ENCODE measurements at regions not wholly inside any gene's neighbourhood (a gene's known extent, or its start where the extent isn't known, plus 50 kb on each side); places are given as distances from the start of the nearest gene placed in this dataset.

- no TSS peak for BruUV-seq (replicated peaks)
- Histone ChIP-seq H3K27me3 (ENCODE audit: control insufficient read depth, insufficient read depth, low read length) (no peaks in the 10 kb centered on the region), H3K9me3 (ENCODE audit: control insufficient read depth, insufficient read depth, low read depth, low read length) (no peaks in the 10 kb centered on the region), H3K4me1 (ENCODE audit: control insufficient read depth, insufficient read depth, low read length) (no peaks in the 10 kb centered on the region), H3K4me3 (ENCODE audit: low read depth in 2 of 2, low read length in 2 of 2) (no peak overlapping the region), H3K36me3 (ENCODE audit: control insufficient read depth, insufficient read depth, low read length) (no peaks in the 10 kb centered on the region), H3K27ac (ENCODE audit: low read length) (no peak overlapping the region)
- DNase-seq (ENCODE audit: low read depth, low spot score), result no peak
- CTCF ChIA-PET, result no interaction called here
- intact Hi-C loops (cut with micrococcal nuclease; ENCODE audit: unreplicated experiment) (no loop called here), in situ Hi-C loops (cut with HindIII; ENCODE audit: low pct_unique_long_range_greater_than_20kb, low sequenced_read_pairs) (no loop called here)
- ATAC-seq, result no peak
- POLR2A ChIA-PET, result no interaction called here
- TF ChIP-seq SIN3A (IDR thresholded peaks at IDR 0.05; ENCODE audit: borderline replicate concordance, insufficient read depth, low read depth, low read length) (no peak), REST (IDR thresholded peaks at IDR 0.05; ENCODE audit: insufficient read depth in 1 of 2, low read depth in 2 of 2, low read length in 1 of 2) (no peak), POLR2AphosphoS5 (IDR thresholded peaks at IDR 0.05; ENCODE audit: low read depth, low read length) (no peak), TCF7L2 (IDR thresholded peaks at IDR 0.05; ENCODE audit: low read depth, low read length) (no peak), CTCF (IDR thresholded peaks at IDR 0.05) (no peak)
These were observed 1054.6 kb downstream of the NTRK3 start for GRCh38 chr15:87201986-87202385.

- no peak for DNase-seq (ENCODE audit: low read depth, low spot score)
- in situ Hi-C loops (cut with HindIII; ENCODE audit: low pct_unique_long_range_greater_than_20kb, low sequenced_read_pairs) (no loop called here), intact Hi-C loops (cut with micrococcal nuclease; ENCODE audit: unreplicated experiment) (no loop called here)
- no peak overlapping the region for H3K27ac ChIP-seq (ENCODE audit: low read length)
- no peak for ATAC-seq
- H3K4me3 ChIP-seq (ENCODE audit: low read depth in 2 of 2, low read length in 2 of 2), result no peak overlapping the region
- ChIA-PET POLR2A (no interaction called here), CTCF (no interaction called here)
- no peaks in the 10 kb centered on the region for H3K27me3 ChIP-seq (ENCODE audit: control insufficient read depth, insufficient read depth, low read length)
- BruUV-seq (replicated peaks), result no TSS peak
- H3K4me1 ChIP-seq (ENCODE audit: control insufficient read depth, insufficient read depth, low read length), result no peaks in the 10 kb centered on the region
- TF ChIP-seq POLR2AphosphoS5 (IDR thresholded peaks at IDR 0.05; ENCODE audit: low read depth, low read length) (no peak), REST (IDR thresholded peaks at IDR 0.05; ENCODE audit: insufficient read depth in 1 of 2, low read depth in 2 of 2, low read length in 1 of 2) (no peak), SIN3A (IDR thresholded peaks at IDR 0.05; ENCODE audit: borderline replicate concordance, insufficient read depth, low read depth, low read length) (no peak), TCF7L2 (IDR thresholded peaks at IDR 0.05; ENCODE audit: low read depth, low read length) (no peak), CTCF (IDR thresholded peaks at IDR 0.05) (no peak)
- H3K36me3 ChIP-seq (ENCODE audit: control insufficient read depth, insufficient read depth, low read length), result no peaks in the 10 kb centered on the region
- H3K9me3 ChIP-seq (ENCODE audit: control insufficient read depth, insufficient read depth, low read depth, low read length), result no peaks in the 10 kb centered on the region
These were observed 1056.4 kb downstream of the NTRK3 start for GRCh38 chr15:87200149-87200548.
